ENCODE measurements at regions not wholly inside any gene's neighbourhood (a gene's known extent, or its start where the extent isn't known, plus 50 kb on each side); places are given as distances from the start of the nearest gene placed in this dataset.

- Histone ChIP-seq H3K36me3 (no peaks in the 10 kb centered on the region), H3K27ac (no peak overlapping the region), H3K27me3 (ENCODE audit: low read depth) (no peaks in the 10 kb centered on the region), H3K4me1 (no peaks in the 10 kb centered on the region), H3K4me3 (no peak overlapping the region), H3K9me3 (no peaks in the 10 kb centered on the region)
- ATAC-seq (no peak), DNase-seq (no peak)
- TF ChIP-seq, protein P1, sequence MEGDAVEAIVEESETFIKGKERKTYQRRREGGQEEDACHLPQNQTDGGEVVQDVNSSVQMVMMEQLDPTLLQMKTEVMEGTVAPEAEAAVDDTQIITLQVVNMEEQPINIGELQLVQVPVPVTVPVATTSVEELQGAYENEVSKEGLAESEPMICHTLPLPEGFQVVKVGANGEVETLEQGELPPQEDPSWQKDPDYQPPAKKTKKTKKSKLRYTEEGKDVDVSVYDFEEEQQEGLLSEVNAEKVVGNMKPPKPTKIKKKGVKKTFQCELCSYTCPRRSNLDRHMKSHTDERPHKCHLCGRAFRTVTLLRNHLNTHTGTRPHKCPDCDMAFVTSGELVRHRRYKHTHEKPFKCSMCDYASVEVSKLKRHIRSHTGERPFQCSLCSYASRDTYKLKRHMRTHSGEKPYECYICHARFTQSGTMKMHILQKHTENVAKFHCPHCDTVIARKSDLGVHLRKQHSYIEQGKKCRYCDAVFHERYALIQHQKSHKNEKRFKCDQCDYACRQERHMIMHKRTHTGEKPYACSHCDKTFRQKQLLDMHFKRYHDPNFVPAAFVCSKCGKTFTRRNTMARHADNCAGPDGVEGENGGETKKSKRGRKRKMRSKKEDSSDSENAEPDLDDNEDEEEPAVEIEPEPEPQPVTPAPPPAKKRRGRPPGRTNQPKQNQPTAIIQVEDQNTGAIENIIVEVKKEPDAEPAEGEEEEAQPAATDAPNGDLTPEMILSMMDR (IDR thresholded peaks at IDR 0.05): peak; percentile 22
- intact Hi-C loops (cut with DNase I): no loop called here
These were observed 1409.1 kb upstream of the CELF2 start for GRCh38 chr10:9608602-9609001.

- TF ChIP-seq, protein P1 (IDR thresholded peaks at IDR 0.05): no peak
- intact Hi-C loops (cut with DNase I): no loop called here
- Histone ChIP-seq H3K9me3 (no peaks in the 10 kb centered on the region), H3K36me3 (no peaks in the 10 kb centered on the region), H3K4me1 (no peaks in the 10 kb centered on the region), H3K27me3 (ENCODE audit: low read depth) (no peaks in the 10 kb centered on the region), H3K27ac (no peak overlapping the region), H3K4me3 (no peak overlapping the region)
- DNase-seq (no peak), ATAC-seq (no peak)
These were observed 1404.2 kb upstream of the CELF2 start for GRCh38 chr10:9613338-9614075.

DNA sequence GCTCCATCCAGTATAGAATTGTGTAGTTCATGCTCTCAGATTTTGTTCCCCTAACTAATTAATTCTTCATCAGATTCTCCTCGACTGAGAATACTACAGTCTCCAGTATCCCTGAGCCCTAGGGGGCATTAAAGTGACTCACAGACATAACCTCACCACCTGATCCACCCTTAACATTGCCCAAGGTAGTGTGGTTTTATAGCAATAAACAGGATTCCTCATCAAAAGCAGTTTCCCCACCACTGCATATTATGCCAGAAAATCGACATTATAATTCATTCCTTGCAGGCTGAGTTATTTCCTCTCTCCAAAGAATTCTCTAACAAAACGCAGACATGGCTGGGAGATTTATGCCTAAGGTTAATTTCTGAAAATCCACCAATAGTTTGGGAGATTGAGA is 1402.5 kb upstream of the CELF2 start:
- intact Hi-C loops (cut with DNase I): no loop called here
- Histone ChIP-seq H3K4me1 (no peaks in the 10 kb centered on the region), H3K9me3 (no peaks in the 10 kb centered on the region), H3K4me3 (no peak overlapping the region), H3K36me3 (no peaks in the 10 kb centered on the region), H3K27me3 (ENCODE audit: low read depth) (no peaks in the 10 kb centered on the region), H3K27ac (no peak overlapping the region)
- ATAC-seq (no peak), DNase-seq (no peak)
- TF ChIP-seq, protein P1 (IDR thresholded peaks at IDR 0.05): no peak

GRCh38 chr10:9621216-9621615 is 1396.5 kb upstream of the CELF2 start:
- ATAC-seq (no peak), DNase-seq (no peak)
- Histone ChIP-seq H3K4me3 (no peak overlapping the region), H3K4me1 (no peaks in the 10 kb centered on the region), H3K27me3 (ENCODE audit: low read depth) (no peaks in the 10 kb centered on the region), H3K36me3 (no peaks in the 10 kb centered on the region), H3K9me3 (no peaks in the 10 kb centered on the region), H3K27ac (no peak overlapping the region)
- intact Hi-C loops (cut with DNase I): no loop called here
- TF ChIP-seq, protein P1 (IDR thresholded peaks at IDR 0.05): no peak

- DNase-seq (no peak), ATAC-seq (no peak)
- intact Hi-C loops (cut with DNase I): no loop called here
- TF ChIP-seq, protein P1 (IDR thresholded peaks at IDR 0.05): no peak
- Histone ChIP-seq H3K36me3 (no peaks in the 10 kb centered on the region), H3K27me3 (ENCODE audit: low read depth) (no peaks in the 10 kb centered on the region), H3K4me3 (no peak overlapping the region), H3K9me3 (no peaks in the 10 kb centered on the region), H3K27ac (no peak overlapping the region), H3K4me1 (no peaks in the 10 kb centered on the region)
These were observed 1392.4 kb upstream of the CELF2 start for GRCh38 chr10:9625304-9625703.
